Coronary artery (tissue), 2 donors: ENCODE measurements at regions not wholly inside any gene's neighbourhood (a gene's known extent, or its start where the extent isn't known, plus 50 kb on each side); places are given as distances from the start of the nearest gene placed in this dataset.

Experiments
- DNase-seq: peaks from one replicate; pipeline ENCODE4 v3.0.0-alpha.2; 2017; ENCODE audit warnings: low spot score
- H3K27ac ChIP-seq, 2 donors: fragments of 200-600 bp; sonication (generic); one replicate each; pipeline ENCODE4 v1.5.1; 2016 to 2019
- H3K4me3 ChIP-seq: fragments of 200-600 bp; sonication (generic); 2 replicates; pipeline ENCODE4 v1.5.1; 2016; ENCODE audit warnings: mild to moderate bottlenecking, moderate library complexity
- CTCF ChIP-seq: fragments of 200-600 bp; sonication (generic); IDR thresholded peaks from one replicate; pipeline ENCODE4 v1.5.1; 2019; ENCODE audit warnings: antibody characterized with exemption

GRCh38 chr16:58970775-58971174 lies 236.7 kb upstream of the GOT2 start:
- Histone ChIP-seq H3K4me3 (peak overlapping the region; percentile 20), H3K27ac (no peak overlapping the region)
- TF ChIP-seq CTCF, result no peak
- no peak for DNase-seq

- no peak for DNase-seq
- Histone ChIP-seq H3K27ac (no peak overlapping the region), H3K4me3 (no peak overlapping the region)
- no peak for TF ChIP-seq CTCF
These were observed 229.4 kb upstream of the GOT2 start for GRCh38 chr16:58963479-58963878.

- Histone ChIP-seq H3K27ac (no peak overlapping the region), H3K4me3 (no peak overlapping the region)
- no peak for DNase-seq
- no peak for TF ChIP-seq CTCF
These were observed 228.7 kb upstream of the GOT2 start for GRCh38 chr16:58962811-58963210.

- DNase-seq, result no peak
- Histone ChIP-seq H3K27ac (no peak overlapping the region), H3K4me3 (no peak overlapping the region)
- no peak for TF ChIP-seq CTCF
These were observed 226.4 kb upstream of the GOT2 start for GRCh38 chr16:58960484-58960883.

- no peak for TF ChIP-seq CTCF
- Histone ChIP-seq H3K4me3 (no peak overlapping the region), H3K27ac (no peak overlapping the region)
- DNase-seq, result no peak
These were observed 225.9 kb upstream of the GOT2 start for GRCh38 chr16:58960034-58960433.

- Histone ChIP-seq H3K4me3 (no peak overlapping the region), H3K27ac (no peak overlapping the region)
- TF ChIP-seq CTCF, result no peak
- no peak for DNase-seq
These were observed 224.6 kb upstream of the GOT2 start for GRCh38 chr16:58958749-58959148.

- no peak for DNase-seq
These were observed 214.1 kb upstream of the GOT2 start for GRCh38 chr16:58948244-58948643.

More at GRCh38 chr16:58948244-58948643, 214.1 kb upstream of the GOT2 start:
- Histone ChIP-seq H3K27ac (no peak overlapping the region), H3K4me3 (no peak overlapping the region)
- no peak for TF ChIP-seq CTCF
